ENCODE measurements at regions not wholly inside any gene's neighbourhood (a gene's known extent, or its start where the extent isn't known, plus 50 kb on each side); places are given as distances from the start of the nearest gene placed in this dataset.
"Not testable (repeated sequence)": the region's sequence is repeated elsewhere in the genome, so short reads cannot be mapped to it uniquely, and the experiment has no call there.

DNA sequence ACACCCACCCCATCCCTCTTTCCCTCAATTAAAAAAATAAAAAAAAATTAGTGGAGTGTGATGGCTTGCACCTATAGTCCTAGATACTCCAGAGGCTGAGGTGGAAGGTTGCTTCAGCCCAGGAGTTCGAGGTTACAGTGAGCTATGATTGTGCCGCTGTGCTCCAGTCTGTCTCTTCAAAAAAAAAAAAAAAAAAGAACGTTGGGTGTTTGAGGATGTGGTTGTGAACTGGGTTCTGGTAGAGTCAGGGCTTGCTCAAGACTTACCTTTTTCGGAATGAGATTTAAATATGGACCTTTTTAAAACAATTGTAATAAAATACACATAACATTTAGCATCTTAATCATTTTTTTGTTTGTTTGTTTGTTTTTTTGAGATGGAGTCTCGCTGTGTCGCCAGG lies 211.9 kb downstream of the OR2B2 start:
- DNase-seq, result no peak
- Mint-ChIP-seq H3K27me3 (ENCODE audit: unreplicated experiment) (no peaks in the 10 kb centered on the region), H3K4me3 (ENCODE audit: unreplicated experiment) (no peak overlapping the region), H3K36me3 (ENCODE audit: unreplicated experiment) (no peaks in the 10 kb centered on the region), H3K4me1 (ENCODE audit: low read depth, unreplicated experiment) (no peaks in the 10 kb centered on the region), H3K27ac (ENCODE audit: unreplicated experiment) (no peak overlapping the region), H3K9me3 (ENCODE audit: unreplicated experiment) (peaks cover 1% of the 10 kb centered on the region)
- TF ChIP-seq CTCF (IDR thresholded peaks at IDR 0.05; ENCODE audit: partially characterized antibody, unreplicated experiment), result no peak

DNA sequence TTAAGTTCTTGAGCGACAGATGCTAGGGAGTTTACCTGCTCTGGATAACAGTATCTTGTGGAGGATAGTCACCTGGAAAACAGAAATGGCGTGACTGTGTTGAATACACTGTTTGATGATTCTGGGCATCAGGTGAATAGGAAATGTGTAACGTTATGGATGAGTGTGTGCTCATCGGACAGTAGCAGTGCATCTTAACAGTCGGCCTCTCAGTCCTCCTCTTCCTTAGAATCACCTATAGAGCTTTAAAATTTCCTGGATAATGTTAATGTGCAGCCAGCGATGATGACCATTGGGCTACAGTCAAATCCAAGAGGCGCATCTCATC lies 217.7 kb downstream of the OR2B2 start:
- H3K4me1 Mint-ChIP-seq (ENCODE audit: low read depth, unreplicated experiment), result no peaks in the 10 kb centered on the region
- H3K27ac Mint-ChIP-seq (ENCODE audit: unreplicated experiment), result peak overlapping the region; percentile 99
- no peaks in the 10 kb centered on the region for H3K36me3 Mint-ChIP-seq (ENCODE audit: unreplicated experiment)
- TF ChIP-seq CTCF (IDR thresholded peaks at IDR 0.05; ENCODE audit: partially characterized antibody, unreplicated experiment), result no peak
- peaks cover 7% of the 10 kb centered on the region for H3K27me3 Mint-ChIP-seq (ENCODE audit: unreplicated experiment)
- peak overlapping the region; percentile 99 for H3K4me3 Mint-ChIP-seq (ENCODE audit: unreplicated experiment)
- DNase-seq, result no peak
- H3K9me3 Mint-ChIP-seq (ENCODE audit: unreplicated experiment), result peaks cover 11% of the 10 kb centered on the region

DNA sequence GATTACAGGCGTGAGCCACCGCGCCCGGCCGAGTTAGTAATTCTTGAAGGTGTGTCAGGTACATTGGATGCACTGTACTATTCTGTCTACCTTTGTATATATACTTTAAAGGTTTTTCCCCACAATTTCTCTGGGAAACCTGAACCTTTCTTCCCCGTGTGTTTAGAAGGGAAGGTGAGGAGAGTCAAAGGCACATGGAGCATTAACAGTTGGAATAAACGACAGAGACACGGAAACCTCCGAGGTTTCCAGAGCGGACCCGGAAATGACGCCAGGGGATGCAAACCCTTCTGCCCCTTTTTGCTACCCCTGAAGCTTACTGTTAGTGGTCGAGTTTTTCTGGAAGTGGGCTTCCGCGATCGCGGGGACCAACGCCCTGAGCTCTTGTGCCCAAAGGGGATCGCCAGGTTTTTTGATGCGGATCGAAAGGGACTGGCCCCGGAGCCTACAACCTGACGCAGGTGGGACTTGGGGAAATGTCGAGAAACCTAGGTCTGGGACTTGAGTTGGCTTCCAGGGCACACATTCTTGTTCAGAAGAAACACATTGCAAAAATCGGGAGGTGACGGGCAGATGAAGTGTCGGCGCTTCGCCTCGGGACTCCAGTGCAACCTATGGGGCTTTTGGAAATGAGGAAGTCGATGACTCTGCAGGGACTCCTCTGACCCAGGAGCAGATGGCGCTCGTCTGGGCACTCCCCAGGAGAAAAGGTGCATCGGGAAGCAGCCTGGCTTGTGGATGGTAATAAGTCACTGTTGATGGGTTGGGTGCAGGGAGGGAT lies 218.2 kb downstream of the OR2B2 start:
- no peaks in the 10 kb centered on the region for H3K36me3 Mint-ChIP-seq (ENCODE audit: unreplicated experiment)
- H3K4me3 Mint-ChIP-seq (ENCODE audit: unreplicated experiment), result peak overlapping the region; percentile 99
- peaks cover 11% of the 10 kb centered on the region for H3K27me3 Mint-ChIP-seq (ENCODE audit: unreplicated experiment)
- TF ChIP-seq CTCF (IDR thresholded peaks at IDR 0.05; ENCODE audit: partially characterized antibody, unreplicated experiment), result no peak
- H3K4me1 Mint-ChIP-seq (ENCODE audit: low read depth, unreplicated experiment), result no peaks in the 10 kb centered on the region
- H3K27ac Mint-ChIP-seq (ENCODE audit: unreplicated experiment), result peak overlapping the region; percentile 99
- peak; percentile 70 for DNase-seq
- H3K9me3 Mint-ChIP-seq (ENCODE audit: unreplicated experiment), result peaks cover 13% of the 10 kb centered on the region

- peaks cover 25% of the 10 kb centered on the region for H3K27me3 Mint-ChIP-seq (ENCODE audit: unreplicated experiment)
- DNase-seq; H3K4me1 Mint-ChIP-seq (ENCODE audit: low read depth, unreplicated experiment); H3K27ac Mint-ChIP-seq (ENCODE audit: unreplicated experiment); H3K36me3 Mint-ChIP-seq (ENCODE audit: unreplicated experiment); H3K4me3 Mint-ChIP-seq (ENCODE audit: unreplicated experiment): not testable (repeated sequence)
- H3K9me3 Mint-ChIP-seq (ENCODE audit: unreplicated experiment), result peaks cover 27% of the 10 kb centered on the region
Measured at GRCh38 chr6:27692133-27692532, 219.2 kb upstream of the ZNF184 start.

- peak overlapping the region; percentile 99 for H3K27ac Mint-ChIP-seq (ENCODE audit: unreplicated experiment)
- no peaks in the 10 kb centered on the region for H3K4me1 Mint-ChIP-seq (ENCODE audit: low read depth, unreplicated experiment)
- H3K36me3 Mint-ChIP-seq (ENCODE audit: unreplicated experiment), result no peaks in the 10 kb centered on the region
- peak; percentile 82 for DNase-seq
- H3K4me3 Mint-ChIP-seq (ENCODE audit: unreplicated experiment), result peak overlapping the region; percentile 97
- TF ChIP-seq CTCF (IDR thresholded peaks at IDR 0.05; ENCODE audit: partially characterized antibody, unreplicated experiment), result no peak
- peaks cover 21% of the 10 kb centered on the region for H3K9me3 Mint-ChIP-seq (ENCODE audit: unreplicated experiment)
- H3K27me3 Mint-ChIP-seq (ENCODE audit: unreplicated experiment), result peaks cover 24% of the 10 kb centered on the region
Measured at GRCh38 chr6:27688014-27688586, 215.2 kb upstream of the ZNF184 start.

Data from glutamatergic neuron (in vitro differentiated cells).